ENCODE measurements at regions not wholly inside any gene's neighbourhood (a gene's known extent, or its start where the extent isn't known, plus 50 kb on each side); places are given as distances from the start of the nearest gene placed in this dataset.

DNA sequence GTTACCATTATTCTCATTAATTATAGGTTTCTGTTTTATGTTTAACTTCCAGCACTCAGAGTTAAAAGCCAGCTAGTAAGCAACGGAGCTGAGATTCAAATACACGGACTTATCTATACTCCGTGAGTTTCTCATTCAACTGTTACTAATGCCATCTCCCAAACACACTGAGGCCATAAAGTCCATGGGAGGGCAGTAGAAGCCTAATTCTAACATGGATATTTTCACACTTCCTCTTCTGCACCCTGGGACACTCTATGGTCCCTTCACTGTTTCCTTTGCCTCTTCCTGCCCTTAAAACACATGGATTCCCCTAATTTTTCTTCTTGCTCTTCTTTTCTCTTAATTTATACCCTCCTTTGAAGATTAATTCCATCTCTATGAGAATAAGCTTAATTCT is 245.0 kb downstream of the KLF13 start:
- TF ChIP-seq, protein P1, sequence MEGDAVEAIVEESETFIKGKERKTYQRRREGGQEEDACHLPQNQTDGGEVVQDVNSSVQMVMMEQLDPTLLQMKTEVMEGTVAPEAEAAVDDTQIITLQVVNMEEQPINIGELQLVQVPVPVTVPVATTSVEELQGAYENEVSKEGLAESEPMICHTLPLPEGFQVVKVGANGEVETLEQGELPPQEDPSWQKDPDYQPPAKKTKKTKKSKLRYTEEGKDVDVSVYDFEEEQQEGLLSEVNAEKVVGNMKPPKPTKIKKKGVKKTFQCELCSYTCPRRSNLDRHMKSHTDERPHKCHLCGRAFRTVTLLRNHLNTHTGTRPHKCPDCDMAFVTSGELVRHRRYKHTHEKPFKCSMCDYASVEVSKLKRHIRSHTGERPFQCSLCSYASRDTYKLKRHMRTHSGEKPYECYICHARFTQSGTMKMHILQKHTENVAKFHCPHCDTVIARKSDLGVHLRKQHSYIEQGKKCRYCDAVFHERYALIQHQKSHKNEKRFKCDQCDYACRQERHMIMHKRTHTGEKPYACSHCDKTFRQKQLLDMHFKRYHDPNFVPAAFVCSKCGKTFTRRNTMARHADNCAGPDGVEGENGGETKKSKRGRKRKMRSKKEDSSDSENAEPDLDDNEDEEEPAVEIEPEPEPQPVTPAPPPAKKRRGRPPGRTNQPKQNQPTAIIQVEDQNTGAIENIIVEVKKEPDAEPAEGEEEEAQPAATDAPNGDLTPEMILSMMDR (IDR thresholded peaks at IDR 0.05), result no peak
- no peak for TF ChIP-seq POLR2A (IDR thresholded peaks at IDR 0.05)

All from right lobe of liver (tissue), 4 donors.